Kidney capillary endothelial cell (primary cell): ENCODE measurements at regions not wholly inside any gene's neighbourhood (a gene's known extent, or its start where the extent isn't known, plus 50 kb on each side); places are given as distances from the start of the nearest gene placed in this dataset.

Experiments used
- DNase-seq: peaks from one replicate; pipeline ENCODE4 v3.0.0-alpha.2; 2018; ENCODE audit warnings: low spot score

GRCh38 chr18:68114989-68115388 lies 598.5 kb upstream of the DSEL start:
- DNase-seq, result no peak

- no peak for DNase-seq
Observed at GRCh38 chr18:68104036-68104435, 587.5 kb upstream of the DSEL start.

- DNase-seq, result no peak
Observed at GRCh38 chr18:68103561-68103960, 587.0 kb upstream of the DSEL start.

- DNase-seq, result no peak
Observed at GRCh38 chr18:68102117-68102516, 585.6 kb upstream of the DSEL start.

GRCh38 chr18:68098655-68099054 lies 582.1 kb upstream of the DSEL start:
- no peak for DNase-seq

- no peak for DNase-seq
Observed at GRCh38 chr18:68086481-68086880, 570.0 kb upstream of the DSEL start.

GRCh38 chr18:68085251-68085650 lies 568.7 kb upstream of the DSEL start:
- no peak for DNase-seq

GRCh38 chr18:68083776-68084175 lies 567.3 kb upstream of the DSEL start:
- DNase-seq, result no peak

- DNase-seq, result no peak
Observed at GRCh38 chr18:68083131-68083530, 566.6 kb upstream of the DSEL start.

- no peak for DNase-seq
Observed at GRCh38 chr18:68072744-68073143, 556.2 kb upstream of the DSEL start.

- no peak for DNase-seq
Observed at GRCh38 chr18:68060871-68061270, 544.4 kb upstream of the DSEL start.

GRCh38 chr18:68056936-68057335 lies 540.4 kb upstream of the DSEL start:
- no peak for DNase-seq

- no peak for DNase-seq
Observed at GRCh38 chr18:68054669-68055068, 538.1 kb upstream of the DSEL start.

- no peak for DNase-seq
Observed at GRCh38 chr18:68053290-68053689, 536.8 kb upstream of the DSEL start.

GRCh38 chr18:68041327-68041726 lies 524.8 kb upstream of the DSEL start:
- no peak for DNase-seq

GRCh38 chr18:68040198-68040597 lies 523.7 kb upstream of the DSEL start:
- DNase-seq, result no peak

GRCh38 chr18:68035774-68036522 lies 519.4 kb upstream of the DSEL start:
- DNase-seq, result no peak

- DNase-seq, result no peak
Observed at GRCh38 chr18:68034296-68034695, 517.8 kb upstream of the DSEL start.

- no peak for DNase-seq
Observed at GRCh38 chr18:68033466-68033865, 516.9 kb upstream of the DSEL start.

- no peak for DNase-seq
Observed at GRCh38 chr18:68024716-68025115, 508.2 kb upstream of the DSEL start.

- no peak for DNase-seq
Observed at GRCh38 chr18:68017385-68017784, 500.9 kb upstream of the DSEL start.

GRCh38 chr18:67997496-67997895 lies 481.0 kb upstream of the DSEL start:
- no peak for DNase-seq

- DNase-seq, result no peak
Observed at GRCh38 chr18:67995769-67996168, 479.2 kb upstream of the DSEL start.

- DNase-seq, result no peak
Observed at GRCh38 chr18:67980241-67980640, 463.7 kb upstream of the DSEL start.
